OCI-LY3 (cell line): ENCODE measurements at regions not wholly inside any gene's neighbourhood (a gene's known extent, or its start where the extent isn't known, plus 50 kb on each side); places are given as distances from the start of the nearest gene placed in this dataset.

Experiments used
- CTCF ChIP-seq: fragments of 200-600, 300-600 bp; sonication (generic); IDR thresholded peaks from 2 replicates; pipeline ENCODE4 v1.5.1; 2014; ENCODE audit warnings: antibody characterized with exemption, low read length, low read depth
- EZH2phosphoT487 ChIP-seq: fragments of 200-600 bp; shearing (Covaris generic); IDR thresholded peaks from 2 replicates; pipeline ENCODE4 v1.6.1; 2018; ENCODE audit warnings: antibody characterized with exemption, mixed run types, low read depth

GRCh38 chr14:104440297-104440956, 139.1 kb upstream of the C14orf180 start:
- TF ChIP-seq CTCF: no peak
- TF ChIP-seq EZH2phosphoT487: no peak
